Endothelial cell (in vitro differentiated cells): ENCODE measurements at regions not wholly inside any gene's neighbourhood (a gene's known extent, or its start where the extent isn't known, plus 50 kb on each side); places are given as distances from the start of the nearest gene placed in this dataset.

ENCODE experiments used
- DNase-seq: peaks from one replicate; pipeline ENCODE4 v3.0.0; 2021; ENCODE audit warnings: low spot score
- H3K27ac Mint-ChIP-seq: one replicate; pipeline ENCODE4 v1.8.0; 2021; ENCODE audit warnings: mixed read lengths, inconsistent platforms; ENCODE audit not compliant: unreplicated experiment
- H3K27me3 Mint-ChIP-seq: one replicate; pipeline ENCODE4 v1.8.0; 2021; ENCODE audit warnings: mild to moderate bottlenecking, moderate library complexity, mixed read lengths, inconsistent platforms; ENCODE audit not compliant: unreplicated experiment
- H3K36me3 Mint-ChIP-seq: one replicate; pipeline ENCODE4 v1.8.0; 2021; ENCODE audit warnings: mild to moderate bottlenecking, low read depth, mixed read lengths, inconsistent platforms; ENCODE audit not compliant: unreplicated experiment
- H3K4me1 Mint-ChIP-seq: one replicate; pipeline ENCODE4 v1.8.0; 2021; ENCODE audit warnings: mild to moderate bottlenecking, mixed read lengths, inconsistent platforms; ENCODE audit not compliant: unreplicated experiment
- H3K4me3 Mint-ChIP-seq: one replicate; pipeline ENCODE4 v1.8.0; 2021; ENCODE audit warnings: mild to moderate bottlenecking, mixed read lengths, inconsistent platforms; ENCODE audit not compliant: unreplicated experiment
- H3K9me3 Mint-ChIP-seq: one replicate; pipeline ENCODE4 v1.8.0; 2021; ENCODE audit warnings: mixed read lengths, inconsistent platforms; ENCODE audit not compliant: unreplicated experiment
- TF ChIP-seq, protein P1 (sequence below): fragments of 200-600 bp; sonication (generic); IDR thresholded peaks from one replicate; pipeline ENCODE4 v1.5.0; 2021; ENCODE audit warnings: antibody characterized with exemption; ENCODE audit not compliant: unreplicated experiment

GRCh38 chr6:81049425-81050042 is 702.9 kb downstream of the TENT5A start:
- DNase-seq: no peak
- Mint-ChIP-seq H3K27me3 (peaks cover 1% of the 10 kb centered on the region), H3K36me3 (no peaks in the 10 kb centered on the region), H3K4me1 (no peaks in the 10 kb centered on the region), H3K4me3 (no peak overlapping the region), H3K27ac (no peak overlapping the region), H3K9me3 (no peaks in the 10 kb centered on the region)
- TF ChIP-seq, protein P1, sequence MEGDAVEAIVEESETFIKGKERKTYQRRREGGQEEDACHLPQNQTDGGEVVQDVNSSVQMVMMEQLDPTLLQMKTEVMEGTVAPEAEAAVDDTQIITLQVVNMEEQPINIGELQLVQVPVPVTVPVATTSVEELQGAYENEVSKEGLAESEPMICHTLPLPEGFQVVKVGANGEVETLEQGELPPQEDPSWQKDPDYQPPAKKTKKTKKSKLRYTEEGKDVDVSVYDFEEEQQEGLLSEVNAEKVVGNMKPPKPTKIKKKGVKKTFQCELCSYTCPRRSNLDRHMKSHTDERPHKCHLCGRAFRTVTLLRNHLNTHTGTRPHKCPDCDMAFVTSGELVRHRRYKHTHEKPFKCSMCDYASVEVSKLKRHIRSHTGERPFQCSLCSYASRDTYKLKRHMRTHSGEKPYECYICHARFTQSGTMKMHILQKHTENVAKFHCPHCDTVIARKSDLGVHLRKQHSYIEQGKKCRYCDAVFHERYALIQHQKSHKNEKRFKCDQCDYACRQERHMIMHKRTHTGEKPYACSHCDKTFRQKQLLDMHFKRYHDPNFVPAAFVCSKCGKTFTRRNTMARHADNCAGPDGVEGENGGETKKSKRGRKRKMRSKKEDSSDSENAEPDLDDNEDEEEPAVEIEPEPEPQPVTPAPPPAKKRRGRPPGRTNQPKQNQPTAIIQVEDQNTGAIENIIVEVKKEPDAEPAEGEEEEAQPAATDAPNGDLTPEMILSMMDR: no peak

DNA sequence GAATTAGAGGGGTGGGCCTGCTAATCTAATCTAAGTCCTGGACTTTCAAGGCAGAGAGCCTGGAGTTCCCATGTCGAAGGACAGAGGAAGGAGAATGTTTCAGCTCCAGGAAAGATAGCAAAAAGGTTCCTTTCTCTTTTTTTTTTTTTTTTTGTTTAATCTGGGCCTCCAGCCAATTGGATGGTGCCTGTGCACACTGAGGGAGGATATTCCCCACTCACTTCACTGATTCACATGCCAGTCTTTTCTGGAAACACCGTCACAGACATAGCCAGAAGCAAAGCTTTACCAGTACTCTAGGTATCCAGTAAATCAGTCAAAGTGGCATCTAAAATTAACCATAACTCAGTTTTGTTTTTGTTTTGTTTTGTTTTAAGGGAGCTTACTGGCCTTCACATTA is 721.1 kb downstream of the TENT5A start:
- Mint-ChIP-seq H3K27me3 (no peaks in the 10 kb centered on the region), H3K27ac (no peak overlapping the region), H3K36me3 (no peaks in the 10 kb centered on the region), H3K9me3 (no peaks in the 10 kb centered on the region), H3K4me1 (no peaks in the 10 kb centered on the region), H3K4me3 (no peak overlapping the region)
- TF ChIP-seq, protein P1: no peak
- DNase-seq: no peak

- H3K27ac Mint-ChIP-seq: no peak overlapping the region
- H3K4me1 Mint-ChIP-seq: no peaks in the 10 kb centered on the region
These were observed 726.4 kb downstream of the TENT5A start for GRCh38 chr6:81026041-81026553.

GRCh38 chr6:81023709-81024108 is 728.8 kb downstream of the TENT5A start:
- peaks cover 4% of the 10 kb centered on the region for H3K9me3 Mint-ChIP-seq

More at GRCh38 chr6:81026041-81026553, 726.4 kb downstream of the TENT5A start:
- no peak overlapping the region for H3K4me3 Mint-ChIP-seq
- H3K36me3 Mint-ChIP-seq: peaks cover 3% of the 10 kb centered on the region
- peaks cover 4% of the 10 kb centered on the region for H3K9me3 Mint-ChIP-seq
- H3K27me3 Mint-ChIP-seq: no peaks in the 10 kb centered on the region
- TF ChIP-seq, protein P1: no peak
- DNase-seq: no peak

More at GRCh38 chr6:81023709-81024108, 728.8 kb downstream of the TENT5A start:
- Mint-ChIP-seq H3K4me1 (no peaks in the 10 kb centered on the region), H3K27me3 (no peaks in the 10 kb centered on the region), H3K27ac (no peak overlapping the region), H3K4me3 (no peak overlapping the region), H3K36me3 (peaks cover 3% of the 10 kb centered on the region)
- DNase-seq: no peak
- TF ChIP-seq, protein P1: no peak
